ENCODE measurements at regions not wholly inside any gene's neighbourhood (a gene's known extent, or its start where the extent isn't known, plus 50 kb on each side); places are given as distances from the start of the nearest gene placed in this dataset.
"Not testable (repeated sequence)": the region's sequence is repeated elsewhere in the genome, so short reads cannot be mapped to it uniquely, and the experiment has no call there.

DNA sequence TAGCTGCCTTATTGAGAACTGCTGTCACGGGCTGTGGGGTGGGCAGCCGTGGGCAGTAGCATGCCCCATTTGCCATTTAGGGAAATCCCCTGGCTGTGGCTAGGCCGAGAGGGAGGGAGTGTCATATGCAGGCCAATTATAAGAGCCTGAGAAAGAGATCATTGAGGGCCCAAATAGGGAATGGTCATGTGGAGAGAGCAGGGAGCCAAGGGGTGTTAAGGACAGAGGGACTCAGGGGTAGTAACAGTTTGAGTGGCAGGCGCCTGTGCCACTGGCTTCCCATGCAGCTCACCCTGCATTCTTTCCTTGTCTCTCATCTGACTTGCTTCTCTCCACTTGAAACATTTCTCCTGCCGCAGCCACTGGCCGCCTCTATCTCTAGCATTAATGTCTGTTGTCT, 3070.8 kb downstream of the RPIA start:
- WGBS (ENCODE audit: insufficient coverage), result 100% methylated on average over 1 of the region's 6 CpGs

DNA sequence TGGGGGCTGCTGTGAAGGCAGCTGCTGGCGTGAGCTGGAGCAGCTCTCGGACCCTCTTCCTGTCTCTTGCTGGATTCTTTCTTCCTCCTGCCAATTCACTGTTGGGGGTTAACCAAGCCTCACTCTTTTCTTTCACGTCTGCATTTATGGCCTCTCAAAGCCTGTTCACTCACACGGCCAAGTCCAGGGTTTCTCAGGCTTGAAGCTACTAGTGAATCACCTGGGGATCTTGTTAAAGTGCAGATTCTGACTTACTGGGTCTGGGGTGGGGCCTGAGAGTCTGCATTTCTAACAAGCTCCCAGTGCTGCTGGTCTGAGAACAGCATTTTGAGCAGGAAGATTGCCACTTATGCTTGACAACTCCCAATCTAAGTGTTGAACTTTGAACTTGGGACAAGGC, 3072.2 kb downstream of the RPIA start:
- DNase-seq; H3K36me3 ChIP-seq (ENCODE audit: control insufficient read depth in 2 of 2, extremely low read depth in 1 of 2, insufficient read depth in 1 of 2, low read length in 1 of 2); H3K4me3 Mint-ChIP-seq; H3K9me3 ChIP-seq; POLR2A ChIA-PET; H3K4me1 Mint-ChIP-seq; H3K27ac ChIP-seq (ENCODE audit: low read length); H3K36me3 Mint-ChIP-seq; CTCF ChIA-PET; H3K27ac Mint-ChIP-seq; H3K27me3 Mint-ChIP-seq; H3K4me1 ChIP-seq (ENCODE audit: control insufficient read depth in 1 of 2, extremely low read depth in 1 of 2, insufficient read depth in 2 of 2, low read length in 2 of 2); H3K4me3 ChIP-seq (ENCODE audit: control insufficient read depth in 1 of 2, extremely low read depth in 1 of 2, low read length in 1 of 2); H3K9me3 Mint-ChIP-seq; ATAC-seq (replicated peaks in 1 of 4); H3K27me3 ChIP-seq (replicated peaks in 1 of 2; ENCODE audit: control insufficient read depth in 2 of 2, extremely low read depth in 1 of 2, insufficient read depth in 2 of 2, low read length in 1 of 2): not testable (repeated sequence)
- WGBS (ENCODE audit: insufficient coverage), result no CpG with 5 or more reads among the region's 4 CpGs

More for the DNA sequence above, 3070.8 kb downstream of the RPIA start:
- H3K4me3 ChIP-seq (ENCODE audit: control insufficient read depth in 1 of 2, extremely low read depth in 1 of 2, low read length in 1 of 2); H3K9me3 ChIP-seq; H3K27me3 ChIP-seq (replicated peaks in 1 of 2; ENCODE audit: control insufficient read depth in 2 of 2, extremely low read depth in 1 of 2, insufficient read depth in 2 of 2, low read length in 1 of 2); H3K4me3 Mint-ChIP-seq; DNase-seq; H3K36me3 Mint-ChIP-seq; CTCF ChIA-PET; H3K4me1 Mint-ChIP-seq; POLR2A ChIA-PET; H3K27ac Mint-ChIP-seq; H3K27ac ChIP-seq (ENCODE audit: low read length); H3K36me3 ChIP-seq (ENCODE audit: control insufficient read depth in 2 of 2, extremely low read depth in 1 of 2, insufficient read depth in 1 of 2, low read length in 1 of 2); H3K9me3 Mint-ChIP-seq; H3K27me3 Mint-ChIP-seq; ATAC-seq (replicated peaks in 1 of 4); H3K4me1 ChIP-seq (ENCODE audit: control insufficient read depth in 1 of 2, extremely low read depth in 1 of 2, insufficient read depth in 2 of 2, low read length in 2 of 2): not testable (repeated sequence)

DNA sequence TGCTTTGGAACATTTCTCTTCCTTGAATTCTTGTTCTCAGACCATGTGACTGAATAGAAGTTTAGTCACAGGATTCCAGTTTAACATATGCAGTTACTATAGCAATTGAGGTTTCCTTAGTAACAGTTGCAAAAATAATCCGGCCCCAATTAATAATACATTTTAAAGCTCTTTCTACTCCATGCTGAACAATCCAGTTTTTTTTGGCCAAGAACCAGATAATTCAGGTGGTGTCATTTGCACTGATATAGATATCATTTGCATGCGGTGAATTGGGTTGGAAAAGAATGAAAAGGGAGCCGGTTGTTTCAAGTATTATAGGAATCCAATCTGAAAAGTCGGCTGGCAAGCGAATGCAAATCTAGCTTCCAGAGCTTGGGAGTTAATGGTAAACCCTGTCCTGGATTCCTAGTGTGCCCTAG, 3073.1 kb downstream of the RPIA start:
- H3K27me3 Mint-ChIP-seq; H3K36me3 Mint-ChIP-seq; POLR2A ChIA-PET; ATAC-seq (replicated peaks in 1 of 4); H3K27me3 ChIP-seq (replicated peaks in 1 of 2; ENCODE audit: control insufficient read depth in 2 of 2, extremely low read depth in 1 of 2, insufficient read depth in 2 of 2, low read length in 1 of 2); H3K27ac ChIP-seq (ENCODE audit: low read length); H3K4me3 ChIP-seq (ENCODE audit: control insufficient read depth in 1 of 2, extremely low read depth in 1 of 2, low read length in 1 of 2); H3K9me3 ChIP-seq; H3K4me1 ChIP-seq (ENCODE audit: control insufficient read depth in 1 of 2, extremely low read depth in 1 of 2, insufficient read depth in 2 of 2, low read length in 2 of 2); H3K9me3 Mint-ChIP-seq; H3K4me3 Mint-ChIP-seq; CTCF ChIA-PET; H3K27ac Mint-ChIP-seq; H3K36me3 ChIP-seq (ENCODE audit: control insufficient read depth in 2 of 2, extremely low read depth in 1 of 2, insufficient read depth in 1 of 2, low read length in 1 of 2); H3K4me1 Mint-ChIP-seq; DNase-seq: not testable (repeated sequence)
- 48% methylated on average over 2 of the region's 5 CpGs for WGBS (ENCODE audit: insufficient coverage)

DNA sequence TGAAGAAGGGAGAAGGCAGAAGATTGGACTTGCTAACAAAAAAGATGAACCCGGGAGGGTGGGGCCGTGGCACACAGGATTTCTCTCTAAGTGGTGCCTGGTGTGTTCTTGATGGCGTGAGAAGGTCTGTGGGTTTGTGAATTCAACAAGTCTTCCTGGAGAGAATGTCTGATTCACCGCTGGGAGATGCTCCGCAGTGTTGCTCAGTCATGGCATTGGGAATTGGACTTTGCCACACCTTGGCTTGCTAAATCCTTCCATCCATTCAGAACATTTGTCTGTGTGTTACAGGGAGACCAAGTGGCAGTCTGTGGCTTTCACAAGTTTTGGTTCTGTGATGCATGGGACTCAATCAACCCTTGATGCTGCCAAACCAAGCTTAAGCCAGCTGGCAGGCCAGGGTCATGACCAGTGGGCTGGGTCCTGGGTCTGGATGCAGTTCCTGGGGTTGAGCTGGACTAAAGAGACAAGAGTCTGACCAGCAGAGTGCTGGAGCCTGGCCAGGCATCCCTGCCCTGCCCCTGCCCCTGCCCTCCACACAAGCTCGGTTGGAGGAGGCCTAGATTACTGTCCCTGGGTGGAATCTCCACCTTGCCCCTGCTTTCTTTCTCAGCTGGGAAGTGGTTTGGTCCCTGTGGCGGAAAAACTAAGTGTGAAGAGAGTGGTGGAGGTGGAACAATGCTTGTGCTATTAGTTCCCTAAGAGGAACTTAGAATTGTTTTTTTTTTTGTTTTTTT, 3073.7 kb downstream of the RPIA start:
- H3K4me3 Mint-ChIP-seq; H3K27ac ChIP-seq (ENCODE audit: low read length); H3K36me3 Mint-ChIP-seq; DNase-seq; CTCF ChIA-PET; H3K9me3 ChIP-seq; H3K4me1 Mint-ChIP-seq; H3K27ac Mint-ChIP-seq; POLR2A ChIA-PET; H3K36me3 ChIP-seq (ENCODE audit: control insufficient read depth in 2 of 2, extremely low read depth in 1 of 2, insufficient read depth in 1 of 2, low read length in 1 of 2); H3K27me3 Mint-ChIP-seq; H3K4me3 ChIP-seq (ENCODE audit: control insufficient read depth in 1 of 2, extremely low read depth in 1 of 2, low read length in 1 of 2); H3K9me3 Mint-ChIP-seq; H3K27me3 ChIP-seq (replicated peaks in 1 of 2; ENCODE audit: control insufficient read depth in 2 of 2, extremely low read depth in 1 of 2, insufficient read depth in 2 of 2, low read length in 1 of 2); H3K4me1 ChIP-seq (ENCODE audit: control insufficient read depth in 1 of 2, extremely low read depth in 1 of 2, insufficient read depth in 2 of 2, low read length in 2 of 2); ATAC-seq (replicated peaks in 1 of 4): not testable (repeated sequence)
- WGBS (ENCODE audit: insufficient coverage), result no CpG with 5 or more reads among the region's 7 CpGs

DNA sequence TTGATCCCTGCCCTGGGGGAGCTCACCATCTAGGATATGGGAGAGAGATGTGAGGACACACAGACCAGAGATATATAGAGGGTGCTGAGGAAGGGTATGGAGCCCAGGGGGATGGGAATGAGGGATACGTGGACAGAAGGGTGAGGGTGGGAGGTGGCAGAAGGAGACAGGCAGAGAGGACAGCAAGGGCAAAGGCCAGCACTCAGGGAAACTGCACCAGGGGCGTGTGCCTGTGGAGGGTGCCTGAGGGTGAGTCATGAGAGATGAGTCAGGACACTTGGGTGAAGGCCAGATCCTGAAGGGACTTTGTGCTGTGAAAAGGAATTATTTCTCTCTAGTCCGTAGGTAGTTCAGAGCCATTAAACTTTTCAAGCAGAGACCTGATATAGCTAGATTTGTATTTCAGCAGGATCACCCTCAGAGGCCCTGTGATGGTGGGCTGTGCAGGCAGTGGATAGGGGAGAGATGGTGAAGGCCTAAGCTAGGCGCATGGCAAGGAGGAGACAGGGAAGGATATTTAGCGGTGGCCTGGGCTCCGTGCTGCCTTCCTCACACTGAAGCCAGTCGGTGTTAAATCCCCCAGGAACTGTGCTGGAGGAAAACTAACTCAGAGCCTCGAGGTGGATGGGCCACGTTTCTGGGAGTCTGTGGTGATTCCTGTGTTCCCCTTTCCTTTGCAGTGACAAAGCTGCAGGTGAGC, 3075.0 kb downstream of the RPIA start:
- H3K36me3 Mint-ChIP-seq; H3K9me3 Mint-ChIP-seq; ATAC-seq (replicated peaks in 1 of 4); CTCF ChIA-PET; H3K4me3 Mint-ChIP-seq; H3K27ac Mint-ChIP-seq; H3K4me3 ChIP-seq (ENCODE audit: control insufficient read depth in 1 of 2, extremely low read depth in 1 of 2, low read length in 1 of 2); DNase-seq; H3K4me1 ChIP-seq (ENCODE audit: control insufficient read depth in 1 of 2, extremely low read depth in 1 of 2, insufficient read depth in 2 of 2, low read length in 2 of 2); H3K4me1 Mint-ChIP-seq; H3K27me3 ChIP-seq (replicated peaks in 1 of 2; ENCODE audit: control insufficient read depth in 2 of 2, extremely low read depth in 1 of 2, insufficient read depth in 2 of 2, low read length in 1 of 2); H3K9me3 ChIP-seq; POLR2A ChIA-PET; H3K36me3 ChIP-seq (ENCODE audit: control insufficient read depth in 2 of 2, extremely low read depth in 1 of 2, insufficient read depth in 1 of 2, low read length in 1 of 2); H3K27me3 Mint-ChIP-seq; H3K27ac ChIP-seq (ENCODE audit: low read length): not testable (repeated sequence)
- WGBS (ENCODE audit: insufficient coverage), result 50% methylated on average over 2 of the region's 9 CpGs

DNA sequence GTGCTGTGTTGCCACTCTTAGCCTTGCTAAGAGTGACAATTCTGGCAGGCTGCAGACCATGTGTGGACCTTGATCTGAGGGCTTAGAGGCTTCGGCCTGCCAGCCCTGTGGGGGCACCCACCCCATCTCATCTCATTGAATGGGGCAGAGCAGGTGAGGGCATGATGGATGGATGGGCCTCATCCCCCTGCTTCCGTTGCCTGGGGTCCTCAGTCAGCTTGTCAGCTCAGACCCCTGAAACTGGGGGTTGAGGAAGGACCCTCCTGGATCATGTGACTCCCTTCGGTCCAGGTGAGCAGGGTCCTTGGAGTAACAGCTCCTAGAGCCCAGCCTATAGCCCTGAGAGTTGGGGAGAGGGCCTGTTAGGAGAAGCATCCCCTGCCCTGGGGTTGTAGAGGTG, 3076.8 kb downstream of the RPIA start:
- H3K4me1 ChIP-seq (ENCODE audit: control insufficient read depth in 1 of 2, extremely low read depth in 1 of 2, insufficient read depth in 2 of 2, low read length in 2 of 2); H3K27me3 Mint-ChIP-seq; H3K4me3 ChIP-seq (ENCODE audit: control insufficient read depth in 1 of 2, extremely low read depth in 1 of 2, low read length in 1 of 2); H3K27me3 ChIP-seq (replicated peaks in 1 of 2; ENCODE audit: control insufficient read depth in 2 of 2, extremely low read depth in 1 of 2, insufficient read depth in 2 of 2, low read length in 1 of 2); H3K4me3 Mint-ChIP-seq; H3K9me3 ChIP-seq; H3K9me3 Mint-ChIP-seq; H3K36me3 ChIP-seq (ENCODE audit: control insufficient read depth in 2 of 2, extremely low read depth in 1 of 2, insufficient read depth in 1 of 2, low read length in 1 of 2); DNase-seq; ATAC-seq (replicated peaks in 1 of 4); H3K27ac Mint-ChIP-seq; H3K27ac ChIP-seq (ENCODE audit: low read length); H3K4me1 Mint-ChIP-seq; CTCF ChIA-PET; POLR2A ChIA-PET; H3K36me3 Mint-ChIP-seq: not testable (repeated sequence)
- WGBS (ENCODE audit: insufficient coverage), result 100% methylated on average over 1 of the region's 3 CpGs

DNA sequence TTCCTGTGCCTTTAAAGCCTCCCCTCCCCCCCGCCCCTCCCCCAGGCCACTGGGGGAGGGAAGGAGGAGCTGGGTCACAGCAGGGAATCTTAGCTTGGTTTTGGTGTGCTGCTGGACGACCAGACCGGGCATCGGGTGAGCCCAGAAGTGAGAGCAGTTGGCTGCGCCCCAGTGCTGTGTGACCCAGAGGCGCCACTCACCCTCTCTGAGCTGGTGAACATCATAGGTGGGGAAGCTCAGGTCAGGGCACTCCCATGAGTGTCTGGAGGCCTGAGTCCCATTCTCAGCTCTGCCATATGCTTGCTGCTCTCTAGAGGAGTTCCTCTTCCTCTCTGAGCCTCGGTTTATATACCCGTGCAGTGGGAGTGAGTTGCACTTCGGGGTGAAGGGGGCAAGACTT, 3077.5 kb downstream of the RPIA start:
- H3K9me3 ChIP-seq; H3K27ac Mint-ChIP-seq; CTCF ChIA-PET; H3K27me3 Mint-ChIP-seq; H3K4me1 ChIP-seq (ENCODE audit: control insufficient read depth in 1 of 2, extremely low read depth in 1 of 2, insufficient read depth in 2 of 2, low read length in 2 of 2); H3K36me3 Mint-ChIP-seq; POLR2A ChIA-PET; ATAC-seq (replicated peaks in 1 of 4); H3K27ac ChIP-seq (ENCODE audit: low read length); DNase-seq; H3K9me3 Mint-ChIP-seq; H3K4me3 Mint-ChIP-seq; H3K4me3 ChIP-seq (ENCODE audit: control insufficient read depth in 1 of 2, extremely low read depth in 1 of 2, low read length in 1 of 2); H3K36me3 ChIP-seq (ENCODE audit: control insufficient read depth in 2 of 2, extremely low read depth in 1 of 2, insufficient read depth in 1 of 2, low read length in 1 of 2); H3K4me1 Mint-ChIP-seq; H3K27me3 ChIP-seq (replicated peaks in 1 of 2; ENCODE audit: control insufficient read depth in 2 of 2, extremely low read depth in 1 of 2, insufficient read depth in 2 of 2, low read length in 1 of 2): not testable (repeated sequence)
- 69% methylated on average over 3 of the region's 9 CpGs for WGBS (ENCODE audit: insufficient coverage)
